Testis (tissue), 2 donors: ENCODE measurements at regions not wholly inside any gene's neighbourhood (a gene's known extent, or its start where the extent isn't known, plus 50 kb on each side); places are given as distances from the start of the nearest gene placed in this dataset.

Experiments used
- DNase-seq: peaks from one replicate; pipeline ENCODE4 v3.0.0-alpha.2; 2019
- H3K27ac ChIP-seq, 2 donors: fragments of 200-600 bp; sonication (generic); one replicate each; pipeline ENCODE4 v1.5.1; 2019
- H3K27me3 ChIP-seq: fragments of 200-600 bp; sonication (generic); one replicate; pipeline ENCODE4 v1.5.1; 2019
- H3K36me3 ChIP-seq: fragments of 200-600 bp; sonication (generic); one replicate; pipeline ENCODE4 v1.5.1; 2017; ENCODE audit warnings: low read depth; ENCODE audit errors: missing control alignments
- H3K4me1 ChIP-seq: fragments of 200-600 bp; sonication (generic); one replicate; pipeline ENCODE4 v1.5.1; 2019
- H3K4me3 ChIP-seq, 2 donors: fragments of 200-600 bp; sonication (generic); one replicate each; pipeline ENCODE4 v1.5.1; 2017 to 2019
- H3K9me3 ChIP-seq: fragments of 200-600 bp; sonication (generic); one replicate; pipeline ENCODE4 v1.5.1; 2017
- CTCF ChIP-seq, 3 experiments: fragments of 450-650 bp in 2 of 3; fragments of 200-600 bp in 1 of 3; sonication (generic) in 1 of 3; IDR thresholded peaks; one replicate each; pipeline ENCODE4 v1.5.1; 2016 to 2019; ENCODE audit warnings: antibody characterized with exemption in 3 of 3, mild to moderate bottlenecking in 2 of 3, moderate library complexity in 1 of 3
- POLR2A ChIP-seq: fragments of 450-650 bp; IDR thresholded peaks from one replicate; pipeline ENCODE4 v1.6.1; 2017; ENCODE audit warnings: antibody characterized with exemption, mild to moderate bottlenecking, moderate library complexity
- WGBS, 2 donors: methylation state at CpG; one replicate each; pipeline ENCODE4 v1.1.5; 2018; 5-methylcytosine and 5-hydroxymethylcytosine counted together
- intact Hi-C: fragments of 100-400 bp; cut with DNase I; formaldehyde crosslinking; loops from one replicate; pipeline ENCODE4 v1.15.1; 2023; ENCODE audit warnings: low total_unique reads

GRCh38 chr11:70880416-70880815, 372.0 kb downstream of the SHANK2 start:
- intact Hi-C loops = no loop called here
- Histone ChIP-seq H3K4me3 (no peak overlapping the region), H3K9me3 (no peaks in the 10 kb centered on the region), H3K4me1 (peaks cover 6% of the 10 kb centered on the region), H3K27me3 (no peaks in the 10 kb centered on the region), H3K27ac (no peak overlapping the region), H3K36me3 (no peaks in the 10 kb centered on the region)
- DNase-seq = no peak
- WGBS, 2 donors = 73 to 95% methylated on average over 3 to 5 of the region's 5 CpGs
- TF ChIP-seq POLR2A = no peak
- TF ChIP-seq CTCF (IDR thresholded peaks at IDR 0.05) = no peak

DNA sequence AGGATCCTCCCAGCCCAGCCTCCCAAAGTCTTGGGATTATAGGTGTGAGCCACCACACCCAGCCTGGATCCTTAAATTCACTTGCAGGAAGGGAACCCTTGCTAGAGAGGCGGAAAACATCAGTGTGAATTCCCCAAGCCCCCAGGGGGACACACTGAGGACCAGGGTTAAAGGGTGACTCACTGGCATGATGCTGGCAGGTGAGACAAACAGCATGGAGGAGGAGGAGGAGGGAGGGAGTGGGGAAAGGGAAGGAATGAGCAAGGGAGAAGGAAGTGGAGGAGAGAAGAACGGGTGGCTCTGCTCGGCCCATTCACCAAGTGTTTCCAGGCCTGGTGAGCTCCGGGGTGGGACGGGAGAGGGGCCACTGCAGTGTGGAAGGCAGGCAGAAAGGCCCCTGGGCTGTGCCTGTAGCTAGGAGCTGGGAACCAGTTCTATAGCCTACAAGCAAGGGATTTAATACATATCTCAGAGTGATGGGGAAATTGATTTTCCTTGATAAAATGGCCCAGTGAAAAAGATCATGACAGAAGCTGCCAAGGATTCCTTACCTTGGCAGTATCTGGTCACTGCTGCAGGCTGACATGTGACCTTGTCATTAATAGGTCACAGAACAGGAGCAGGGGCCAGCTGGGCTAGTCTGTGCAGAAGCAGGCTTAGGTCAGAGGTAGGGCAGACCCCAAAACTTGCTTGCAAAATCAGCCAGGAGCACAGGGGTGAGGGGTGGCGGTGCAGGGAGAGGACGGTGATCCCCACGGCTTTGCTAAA, 370.2 kb downstream of the SHANK2 start:
- H3K9me3 ChIP-seq = no peaks in the 10 kb centered on the region
- 79 to 86% methylated on average over 8 of the region's 8 CpGs for WGBS, 2 donors
- no peak overlapping the region for H3K4me3 ChIP-seq
- peaks cover 6% of the 10 kb centered on the region for H3K4me1 ChIP-seq
- H3K27me3 ChIP-seq = no peaks in the 10 kb centered on the region
- no peak for TF ChIP-seq POLR2A
- TF ChIP-seq CTCF (IDR thresholded peaks at IDR 0.05) = no peak
- intact Hi-C loops = no loop called here
- DNase-seq = no peak
- H3K36me3 ChIP-seq = no peaks in the 10 kb centered on the region
- H3K27ac ChIP-seq = no peak overlapping the region

DNA sequence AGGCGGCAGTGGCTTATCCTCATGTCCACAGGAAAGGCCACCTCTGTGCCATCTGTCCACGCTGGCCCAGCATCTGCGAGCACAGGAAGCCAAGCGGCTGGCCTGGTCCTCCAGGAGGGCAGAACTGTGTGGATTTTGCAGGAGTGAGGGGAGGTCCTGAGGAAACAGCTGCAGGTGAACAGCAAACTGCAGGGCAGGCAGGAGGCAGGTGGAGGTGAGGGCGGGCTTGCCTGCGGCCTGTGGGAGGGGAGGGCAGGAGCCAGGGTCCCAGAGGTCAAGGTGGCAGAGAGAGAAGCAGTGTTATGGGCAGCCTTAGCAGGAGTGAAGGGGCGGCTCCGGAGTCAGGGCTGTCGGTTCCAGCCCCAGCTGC, 369.7 kb downstream of the SHANK2 start:
- no peak for DNase-seq
- 88 to 92% methylated on average over 6 to 9 of the region's 9 CpGs for WGBS, 2 donors
- Histone ChIP-seq H3K36me3 (no peaks in the 10 kb centered on the region), H3K4me3 (no peak overlapping the region), H3K27ac (no peak overlapping the region), H3K4me1 (peaks cover 6% of the 10 kb centered on the region), H3K27me3 (no peaks in the 10 kb centered on the region), H3K9me3 (no peaks in the 10 kb centered on the region)
- intact Hi-C loops = no loop called here
- TF ChIP-seq CTCF (IDR thresholded peaks at IDR 0.05) (no peak), POLR2A (no peak)

GRCh38 chr11:70883323-70883940, 368.9 kb downstream of the SHANK2 start:
- no peaks in the 10 kb centered on the region for H3K9me3 ChIP-seq
- DNase-seq = no peak
- no peak overlapping the region for H3K4me3 ChIP-seq
- intact Hi-C loops = no loop called here
- WGBS, 2 donors = 85 to 93% methylated on average over 5 to 11 of the region's 11 CpGs
- H3K4me1 ChIP-seq = peaks cover 6% of the 10 kb centered on the region
- H3K27me3 ChIP-seq = no peaks in the 10 kb centered on the region
- H3K36me3 ChIP-seq = no peaks in the 10 kb centered on the region
- H3K27ac ChIP-seq = no peak overlapping the region
- TF ChIP-seq POLR2A (no peak), CTCF (IDR thresholded peaks at IDR 0.05) (no peak)
